ENCODE measurements at regions not wholly inside any gene's neighbourhood (a gene's known extent, or its start where the extent isn't known, plus 50 kb on each side); places are given as distances from the start of the nearest gene placed in this dataset.

- no peak for DNase-seq
Observed at GRCh38 chr1:79849388-79849787, 842.9 kb upstream of the ADGRL4 start.

- DNase-seq: no peak
Observed at GRCh38 chr1:79848316-79848715, 841.8 kb upstream of the ADGRL4 start.

GRCh38 chr1:79847700-79848099, 841.2 kb upstream of the ADGRL4 start:
- no peak for DNase-seq

- no peak for DNase-seq
Observed at GRCh38 chr1:79845936-79846335, 839.4 kb upstream of the ADGRL4 start.

GRCh38 chr1:79842811-79843210, 836.3 kb upstream of the ADGRL4 start:
- DNase-seq: no peak

- DNase-seq: no peak
Observed at GRCh38 chr1:79839882-79840281, 833.4 kb upstream of the ADGRL4 start.

- DNase-seq: no peak
Observed at GRCh38 chr1:79827446-79827845, 820.9 kb upstream of the ADGRL4 start.

- DNase-seq: no peak
Observed at GRCh38 chr1:79825551-79825950, 819.0 kb upstream of the ADGRL4 start.

GRCh38 chr1:79822053-79822452, 815.5 kb upstream of the ADGRL4 start:
- DNase-seq: no peak

GRCh38 chr1:79819140-79819539, 812.6 kb upstream of the ADGRL4 start:
- no peak for DNase-seq

- DNase-seq: no peak
Observed at GRCh38 chr1:79817031-79817560, 810.6 kb upstream of the ADGRL4 start.

GRCh38 chr1:79815115-79815514, 808.6 kb upstream of the ADGRL4 start:
- DNase-seq: no peak

- DNase-seq: no peak
Observed at GRCh38 chr1:79811173-79811572, 804.6 kb upstream of the ADGRL4 start.

GRCh38 chr1:79808816-79809475, 802.4 kb upstream of the ADGRL4 start:
- no peak for DNase-seq

GRCh38 chr1:79807816-79808215, 801.3 kb upstream of the ADGRL4 start:
- no peak for DNase-seq

GRCh38 chr1:79797487-79797886, 791.0 kb upstream of the ADGRL4 start:
- DNase-seq: no peak

- no peak for DNase-seq
Observed at GRCh38 chr1:79796434-79796833, 789.9 kb upstream of the ADGRL4 start.

- DNase-seq: no peak
Observed at GRCh38 chr1:79792219-79792930, 785.8 kb upstream of the ADGRL4 start.

- no peak for DNase-seq
Observed at GRCh38 chr1:79791488-79792218, 785.1 kb upstream of the ADGRL4 start.

GRCh38 chr1:79790950-79791349, 784.4 kb upstream of the ADGRL4 start:
- no peak for DNase-seq

GRCh38 chr1:79787631-79788030, 781.1 kb upstream of the ADGRL4 start:
- no peak for DNase-seq

GRCh38 chr1:79785964-79786363, 779.4 kb upstream of the ADGRL4 start:
- DNase-seq: no peak

- no peak for DNase-seq
Observed at GRCh38 chr1:79785561-79785960, 779.0 kb upstream of the ADGRL4 start.

- DNase-seq: no peak
Observed at GRCh38 chr1:79781261-79781660, 774.7 kb upstream of the ADGRL4 start.
